IMR-90 (cell line): ENCODE measurements at regions not wholly inside any gene's neighbourhood (a gene's known extent, or its start where the extent isn't known, plus 50 kb on each side); places are given as distances from the start of the nearest gene placed in this dataset.

Experiments
- CEBPB ChIP-seq: IDR thresholded peaks from 2 replicates; pipeline ENCODE4 v1.6.1; 2012; ENCODE audit warnings: low read depth, low read length, improper control_type of control experiment
- CHD1 ChIP-seq: IDR thresholded peaks from 2 replicates; pipeline ENCODE4 v1.6.1; 2012; ENCODE audit warnings: low read depth, low read length, improper control_type of control experiment
- CTCF ChIP-seq: conservative IDR thresholded peaks from 2 replicates; pipeline ENCODE4 v1.5.1; 2012; ENCODE audit warnings: mild to moderate bottlenecking, low read depth, low read length, improper control_type of control experiment
- MAFK ChIP-seq: IDR thresholded peaks from 2 replicates; pipeline ENCODE4 v1.6.1; 2012; ENCODE audit warnings: low read depth, low read length, improper control_type of control experiment
- POLR2A ChIP-seq: IDR thresholded peaks from 2 replicates; pipeline ENCODE4 v1.6.1; 2012; ENCODE audit warnings: mild to moderate bottlenecking, low read depth, low read length
- RFX5 ChIP-seq: IDR thresholded peaks from 2 replicates; pipeline ENCODE4 v1.8.0; 2012; ENCODE audit warnings: low read depth, mild to moderate bottlenecking, low read length, moderate library complexity

DNA sequence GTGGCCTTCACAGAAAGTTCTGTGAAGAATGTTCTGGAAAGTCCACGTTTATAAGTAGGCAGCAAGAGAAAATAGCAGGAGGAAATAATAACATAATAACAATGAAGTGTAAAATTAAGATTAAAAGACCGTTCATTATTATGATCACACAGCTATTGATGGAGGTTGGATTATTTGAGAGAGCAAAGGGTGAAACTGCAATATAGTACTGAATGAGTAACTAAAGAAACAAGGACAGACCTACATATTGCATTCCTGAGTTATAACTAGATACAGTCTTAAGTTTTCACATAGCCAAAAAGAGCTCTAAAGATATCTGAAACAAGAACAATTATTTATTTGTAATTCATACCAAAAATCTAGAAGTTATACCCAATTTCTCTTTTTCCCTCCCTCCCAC lies 122.9 kb upstream of the TMEM164 start:
- TF ChIP-seq CTCF, result no peak
- TF ChIP-seq MAFK, result no peak
- TF ChIP-seq POLR2A, result no peak
- TF ChIP-seq RFX5, result no peak
- TF ChIP-seq CEBPB, result no peak
- no peak for TF ChIP-seq CHD1
